NCI-H2196 (cell line): ENCODE measurements at regions not wholly inside any gene's neighbourhood (a gene's known extent, or its start where the extent isn't known, plus 50 kb on each side); places are given as distances from the start of the nearest gene placed in this dataset.
"Not testable (repeated sequence)": the region's sequence is repeated elsewhere in the genome, so short reads cannot be mapped to it uniquely, and the experiment has no call there.

Experiments
- DNase-seq: peaks from one replicate; lab custom pipeline; 2025; ENCODE audit not compliant: unreplicated experiment; lab: John Stamatoyannopoulos, UW

DNA sequence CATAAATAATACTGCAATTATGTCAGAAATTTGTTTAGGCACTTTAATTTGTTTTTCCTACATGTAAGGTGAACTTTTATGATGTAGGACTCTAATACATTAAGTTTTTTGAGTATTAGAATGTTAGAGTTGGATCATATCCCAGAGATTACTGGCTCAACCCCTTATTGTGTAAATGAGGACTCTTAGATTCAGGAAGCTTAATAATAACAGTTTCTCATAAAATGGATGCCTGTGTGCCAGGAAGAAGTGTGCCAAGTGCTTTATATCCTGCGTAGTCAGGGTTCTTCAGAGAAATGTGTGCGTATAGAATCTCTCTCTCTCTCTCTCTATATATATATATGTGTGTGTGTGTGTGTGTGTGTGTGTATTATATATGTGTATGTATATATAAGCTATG is 388.5 kb downstream of the CAAP1 start:
- DNase-seq: no peak

DNA sequence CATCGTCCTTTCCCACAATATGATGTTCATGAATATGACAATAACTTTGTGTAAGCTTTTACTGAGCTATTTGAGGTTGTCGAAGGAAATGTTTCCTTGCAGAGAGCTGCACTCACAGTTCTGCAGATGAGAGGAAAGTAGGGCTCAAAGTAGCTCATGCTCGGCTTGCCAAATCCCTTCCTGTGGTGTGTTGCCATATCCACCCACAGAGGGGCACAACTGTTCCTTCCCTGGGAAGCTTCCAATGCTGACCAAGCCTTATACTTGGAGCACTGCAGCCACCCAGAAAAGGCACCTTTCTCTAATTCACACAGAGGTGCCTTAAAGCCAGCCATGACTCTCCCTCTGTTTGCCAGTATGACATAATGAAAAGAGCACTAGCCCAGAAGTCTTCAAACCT is 390.3 kb downstream of the CAAP1 start:
- no peak for DNase-seq

- DNase-seq: no peak
These were observed 392.1 kb downstream of the CAAP1 start for GRCh38 chr9:26500471-26500870.

GRCh38 chr9:26492608-26493521 is 399.7 kb downstream of the CAAP1 start:
- not testable (repeated sequence) for DNase-seq

DNA sequence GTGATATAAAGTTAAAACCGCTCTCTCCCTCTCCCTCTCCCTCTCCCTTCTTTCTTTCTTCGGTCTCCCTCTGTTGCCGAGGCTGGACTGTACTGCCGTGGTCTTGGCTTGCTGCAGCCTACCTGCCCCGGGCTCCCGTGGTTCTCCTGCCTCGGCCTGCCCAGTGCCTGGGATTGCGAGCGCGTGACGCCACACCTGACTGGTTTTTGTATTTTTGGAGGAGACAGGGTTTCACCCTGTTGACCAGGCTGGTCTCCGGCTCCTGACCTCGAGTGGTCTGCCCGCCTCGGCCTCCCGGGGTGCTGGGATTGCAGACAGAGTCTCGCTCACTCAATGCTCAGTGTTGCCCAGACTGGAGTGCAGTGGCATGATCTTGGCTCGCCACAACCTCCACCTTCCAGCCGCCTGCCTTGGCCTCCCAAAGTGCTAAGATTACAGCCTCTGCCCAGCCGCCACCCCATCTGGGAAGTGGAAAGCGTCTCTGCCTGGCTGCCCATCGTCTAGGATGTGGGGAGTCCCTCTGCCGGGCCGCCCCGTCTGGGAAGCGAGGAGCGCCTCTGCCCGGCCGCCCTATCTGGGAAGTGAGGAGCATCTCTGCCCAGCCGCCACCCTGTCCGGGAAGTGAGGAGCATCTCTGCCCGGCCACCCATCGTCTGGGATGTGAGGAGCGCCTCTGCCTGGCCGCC is 400.5 kb downstream of the CAAP1 start:
- not testable (repeated sequence) for DNase-seq

DNA sequence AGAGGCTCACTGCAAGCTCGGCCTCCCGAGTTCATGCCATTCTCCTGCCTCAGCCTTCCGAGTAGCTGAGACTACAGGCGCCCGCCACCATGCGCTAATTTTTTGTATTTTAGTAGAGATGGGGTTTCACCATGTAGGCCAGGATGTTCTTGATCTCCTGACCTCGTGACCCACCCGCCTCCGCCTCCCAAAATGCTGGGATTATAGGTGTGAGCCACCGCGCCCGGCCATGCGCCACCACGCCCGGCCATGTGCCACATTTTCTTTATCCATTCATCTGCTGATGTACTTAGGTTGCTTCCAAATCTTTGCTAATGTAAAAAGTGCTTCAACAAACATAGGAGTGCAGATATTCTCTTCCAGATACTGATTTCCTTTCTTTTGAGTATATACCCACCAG is 408.6 kb downstream of the CAAP1 start:
- DNase-seq: no peak

GRCh38 chr9:26477963-26478362 is 414.6 kb downstream of the CAAP1 start:
- DNase-seq: no peak

DNA sequence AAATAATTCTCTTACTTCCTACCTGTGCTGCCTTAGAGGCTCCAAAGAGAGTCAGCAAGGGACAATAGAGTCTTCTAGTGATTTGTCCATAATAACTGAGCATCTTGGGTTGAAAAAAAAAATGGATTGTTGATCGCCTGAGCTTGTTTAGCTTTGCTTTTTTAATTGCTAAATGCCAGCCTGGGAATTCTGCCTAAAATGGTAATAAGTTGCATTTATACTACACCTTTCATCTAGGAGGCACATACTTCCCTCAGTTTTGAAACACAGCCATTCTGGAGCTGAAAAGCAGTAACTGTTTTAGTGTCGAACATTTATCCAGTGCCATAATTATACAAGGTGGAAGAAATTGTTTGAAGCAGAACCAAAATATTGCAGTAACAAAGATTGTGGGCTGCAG is 421.3 kb downstream of the CAAP1 start:
- no peak for DNase-seq

DNA sequence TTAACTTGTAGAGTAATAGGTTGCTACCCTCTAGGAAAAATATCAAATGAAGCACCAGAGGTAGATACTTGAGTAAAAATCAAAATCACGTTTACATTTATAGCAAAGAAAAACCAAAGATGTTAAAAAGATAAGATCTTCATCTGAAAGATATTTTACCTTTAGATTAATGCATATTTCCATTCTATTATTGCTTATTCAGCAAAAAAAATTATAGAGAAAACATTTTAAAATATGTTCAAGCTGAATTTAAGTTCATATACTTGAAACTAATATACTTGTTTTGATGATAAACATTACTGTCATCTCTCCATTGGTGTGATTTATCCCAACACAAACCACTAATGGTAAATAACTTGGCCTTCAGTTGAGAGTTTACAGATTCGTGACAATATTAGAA is 422.3 kb downstream of the CAAP1 start:
- no peak for DNase-seq

DNA sequence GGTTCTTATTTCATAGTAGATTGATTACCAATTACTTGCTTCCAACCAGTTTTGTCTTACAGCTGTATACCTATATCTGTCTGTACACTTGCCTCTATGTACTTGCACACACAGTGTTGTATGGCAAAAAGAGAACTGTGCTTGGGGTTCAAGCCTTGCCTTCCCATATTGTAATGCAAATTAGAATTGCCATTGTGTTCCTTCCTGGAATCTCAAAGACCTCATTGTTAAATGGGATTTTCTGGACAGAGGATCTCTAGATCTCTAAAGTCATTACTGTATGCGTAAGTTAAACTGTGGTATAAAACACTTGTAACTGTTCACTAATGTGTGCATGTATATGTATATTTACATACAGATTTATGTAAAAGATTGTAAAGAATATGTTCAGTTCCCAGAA is 428.8 kb downstream of the CAAP1 start:
- no peak for DNase-seq

GRCh38 chr9:26462751-26463150 is 429.9 kb downstream of the CAAP1 start:
- DNase-seq: no peak

DNA sequence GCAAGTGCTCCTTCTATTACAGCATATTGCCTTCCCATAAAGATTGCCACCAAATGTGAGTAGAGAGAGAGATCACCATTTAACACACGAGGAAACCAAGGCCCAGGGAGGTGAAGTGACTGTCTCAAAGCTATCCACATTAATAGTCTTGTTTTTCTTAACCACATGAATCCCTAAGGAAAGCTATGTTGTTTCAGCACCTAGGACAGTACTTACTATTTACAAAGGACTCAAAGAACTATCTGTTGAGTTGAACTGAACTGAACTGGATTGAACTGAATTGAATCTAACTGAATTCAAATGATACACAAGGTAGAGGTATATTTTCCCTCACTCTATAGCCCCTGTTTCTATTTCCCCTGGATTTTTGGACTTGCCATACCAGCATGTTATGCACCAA is 430.4 kb downstream of the CAAP1 start:
- DNase-seq: no peak

GRCh38 chr9:26460624-26461023 is 432.0 kb downstream of the CAAP1 start:
- DNase-seq: no peak

DNA sequence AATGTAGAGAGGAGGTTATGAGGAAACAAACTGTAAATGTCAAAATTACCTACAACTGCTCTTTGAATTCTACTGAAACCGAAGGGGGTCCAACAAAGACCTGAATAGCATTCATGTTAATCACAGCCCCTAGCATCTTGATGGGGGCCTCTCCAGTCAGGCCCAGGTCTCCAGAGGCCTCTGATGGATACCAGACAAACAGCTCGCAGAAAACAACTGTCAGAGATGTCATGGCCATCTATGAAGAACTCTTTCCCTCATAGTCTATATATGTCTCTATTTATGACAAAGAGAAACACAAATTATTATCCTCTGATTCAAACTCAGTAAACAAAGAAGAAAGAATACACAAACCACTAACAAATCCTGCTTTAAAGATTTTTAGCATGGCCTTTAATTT is 432.6 kb downstream of the CAAP1 start:
- no peak for DNase-seq

- no peak for DNase-seq
These were observed 434.5 kb downstream of the CAAP1 start for GRCh38 chr9:26458054-26458453.

GRCh38 chr9:26457151-26457550 is 435.5 kb downstream of the CAAP1 start:
- no peak for DNase-seq

GRCh38 chr9:26439061-26439624 is 453.5 kb downstream of the CAAP1 start:
- no peak for DNase-seq

DNA sequence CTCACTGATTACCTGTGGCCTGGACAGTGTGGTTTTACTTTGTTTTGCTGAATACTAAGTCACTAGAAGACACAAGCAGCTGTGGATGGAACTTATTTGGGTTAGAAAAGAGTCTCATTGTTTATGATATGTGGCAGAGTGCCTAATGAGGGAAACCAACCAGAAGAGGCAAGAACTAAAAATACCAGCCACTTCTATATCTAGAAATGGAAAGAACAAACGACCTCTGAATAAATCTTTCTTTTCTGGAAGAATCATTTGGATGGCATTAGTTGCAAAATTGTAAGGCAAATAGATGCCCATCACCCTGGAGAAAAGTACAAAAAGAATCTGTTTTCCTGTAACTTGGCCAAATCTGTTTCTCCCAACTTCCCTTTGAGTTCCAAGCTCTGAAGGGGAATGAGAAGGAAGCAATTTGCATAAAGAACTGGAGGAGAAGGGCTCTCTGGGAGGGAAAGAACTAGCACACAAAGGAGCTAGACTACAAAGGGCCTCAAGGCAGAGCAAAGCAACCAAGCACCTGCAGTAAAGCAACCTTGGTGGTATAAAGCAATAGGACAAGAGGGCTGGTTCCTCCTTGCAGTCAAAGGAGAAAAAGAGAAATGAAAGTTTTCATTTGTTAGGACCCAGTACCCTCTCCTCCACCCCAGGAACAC is 455.4 kb downstream of the CAAP1 start:
- no peak for DNase-seq

- no peak for DNase-seq
These were observed 466.0 kb downstream of the CAAP1 start for GRCh38 chr9:26426551-26427131.

- DNase-seq: no peak
These were observed 474.1 kb downstream of the CAAP1 start for GRCh38 chr9:26418480-26418879.

DNA sequence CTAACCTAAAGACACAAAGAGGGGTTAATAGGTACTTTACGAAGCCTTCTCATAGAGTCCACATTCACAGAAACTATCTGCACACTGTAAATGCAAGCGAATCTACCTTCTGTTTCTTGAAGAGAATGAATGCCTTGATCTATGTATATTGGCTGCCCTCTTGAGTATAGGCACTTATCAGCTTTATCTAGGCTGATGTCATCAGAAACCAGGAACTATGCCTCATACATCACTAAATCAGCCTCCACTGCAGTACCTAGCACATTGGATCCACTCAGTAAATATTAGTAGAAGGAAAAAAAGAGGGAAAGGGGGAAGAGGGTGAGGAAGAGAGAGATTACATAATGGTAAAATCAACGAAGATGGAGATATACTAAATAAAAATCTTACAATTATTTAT is 477.1 kb downstream of the CAAP1 start:
- DNase-seq: no peak
